Trophoblast cell (in vitro differentiated cells and primary cell): ENCODE measurements at regions not wholly inside any gene's neighbourhood (a gene's known extent, or its start where the extent isn't known, plus 50 kb on each side); places are given as distances from the start of the nearest gene placed in this dataset.

ENCODE experiments used
- DNase-seq, 2 donors: peaks; one replicate each; pipeline ENCODE4 v3.0.0-alpha.2; 2016
- H2AFZ ChIP-seq: 2 replicates; pipeline ENCODE4 v1.6.1; 2013; ENCODE audit warnings: low read length, moderate library complexity, mild to moderate bottlenecking; ENCODE audit not compliant: insufficient read depth, poor library complexity
- H2AK5ac ChIP-seq: 2 replicates; pipeline ENCODE4 v1.6.1; 2013; ENCODE audit warnings: mild to moderate bottlenecking, low read length
- H2BK120ac ChIP-seq: 2 replicates; pipeline ENCODE4 v1.6.1; 2013; ENCODE audit warnings: low read length, mild to moderate bottlenecking, moderate library complexity; ENCODE audit not compliant: insufficient read depth, poor library complexity
- H2BK12ac ChIP-seq: 2 replicates; pipeline ENCODE4 v1.6.1; 2013; ENCODE audit warnings: mild to moderate bottlenecking, low read length, moderate library complexity
- H2BK5ac ChIP-seq: 2 replicates; pipeline ENCODE4 v1.6.1; 2013; ENCODE audit warnings: low read length, low read depth, moderate library complexity, mild to moderate bottlenecking; ENCODE audit not compliant: poor library complexity
- H3K14ac ChIP-seq: 2 replicates; pipeline ENCODE4 v1.6.1; 2013; ENCODE audit warnings: mild to moderate bottlenecking, low read length
- H3K18ac ChIP-seq: 2 replicates; pipeline ENCODE4 v1.6.1; 2013; ENCODE audit warnings: mild to moderate bottlenecking, low read length
- H3K23ac ChIP-seq: 2 replicates; pipeline ENCODE4 v1.6.1; 2013; ENCODE audit warnings: low read length
- H3K27ac ChIP-seq: 2 replicates; pipeline ENCODE4 v1.5.1; 2013; ENCODE audit warnings: low read depth, mild to moderate bottlenecking, inconsistent platforms, low read length, moderate library complexity
- H3K27me3 ChIP-seq: 2 replicates; pipeline ENCODE4 v1.6.1; 2013; ENCODE audit warnings: inconsistent platforms, mild to moderate bottlenecking, low read length, moderate library complexity; ENCODE audit not compliant: insufficient read depth
- H3K36me3 ChIP-seq, 2 experiments: 1 replicate in 1 of 2; 2 replicates in 1 of 2; pipeline ENCODE4 v1.6.1; 2013; ENCODE audit warnings: low read length in 2 of 2, mild to moderate bottlenecking in 2 of 2, moderate library complexity in 1 of 2; ENCODE audit not compliant: insufficient read depth in 2 of 2, control insufficient read depth in 1 of 2
- H3K4ac ChIP-seq: 2 replicates; pipeline ENCODE4 v1.6.1; 2013; ENCODE audit warnings: low read depth, mild to moderate bottlenecking, low read length, moderate library complexity
- H3K4me1 ChIP-seq, 2 experiments: 1 replicate in 1 of 2; 2 replicates in 1 of 2; pipeline ENCODE4 v1.6.1; 2013; ENCODE audit warnings: low read length in 2 of 2, mild to moderate bottlenecking in 2 of 2, moderate library complexity in 1 of 2; ENCODE audit not compliant: insufficient read depth in 2 of 2, control insufficient read depth in 1 of 2
- H3K4me2 ChIP-seq: 2 replicates; pipeline ENCODE4 v1.6.1; 2013; ENCODE audit warnings: inconsistent platforms, mild to moderate bottlenecking, low read length, moderate library complexity
- H3K4me3 ChIP-seq: 2 replicates; pipeline ENCODE4 v1.5.1; 2013; ENCODE audit warnings: mild to moderate bottlenecking, low read depth, low read length, inconsistent platforms
- H3K79me1 ChIP-seq: one replicate; pipeline ENCODE4 v1.6.1; 2013; ENCODE audit warnings: low read length
- H3K79me2 ChIP-seq: 2 replicates; pipeline ENCODE4 v1.6.1; 2013; ENCODE audit warnings: low read length, mild to moderate bottlenecking; ENCODE audit not compliant: control insufficient read depth, insufficient read depth, poor library complexity
- H3K9ac ChIP-seq: 2 replicates; pipeline ENCODE4 v1.6.1; 2013; ENCODE audit warnings: mild to moderate bottlenecking, low read length
- H3K9me3 ChIP-seq: 2 replicates; pipeline ENCODE4 v1.6.1; 2013; ENCODE audit warnings: low read depth, mild to moderate bottlenecking, control low read depth, inconsistent platforms, low read length; ENCODE audit not compliant: insufficient read depth
- H4K12ac ChIP-seq: 2 replicates; pipeline ENCODE4 v1.6.1; 2013; ENCODE audit warnings: low read depth, mild to moderate bottlenecking, low read length, moderate library complexity
- H4K8ac ChIP-seq: 2 replicates; pipeline ENCODE4 v1.6.1; 2013; ENCODE audit warnings: low read depth, mild to moderate bottlenecking, low read length, moderate library complexity
- H4K91ac ChIP-seq: one replicate; pipeline ENCODE4 v1.6.1; 2013; ENCODE audit warnings: low read depth, mild to moderate bottlenecking, low read length, moderate library complexity
- WGBS: extraction: QIAGEN DNeasy Blood & Tissue Kit; methylation state at CpG from one replicate; pipeline ENCODE4 v1.1.7; 2013; ENCODE audit warnings: missing lambda C conversion rate; ENCODE audit not compliant: insufficient read length, insufficient coverage; ENCODE audit errors: extremely low coverage; 5-methylcytosine and 5-hydroxymethylcytosine counted together

DNA sequence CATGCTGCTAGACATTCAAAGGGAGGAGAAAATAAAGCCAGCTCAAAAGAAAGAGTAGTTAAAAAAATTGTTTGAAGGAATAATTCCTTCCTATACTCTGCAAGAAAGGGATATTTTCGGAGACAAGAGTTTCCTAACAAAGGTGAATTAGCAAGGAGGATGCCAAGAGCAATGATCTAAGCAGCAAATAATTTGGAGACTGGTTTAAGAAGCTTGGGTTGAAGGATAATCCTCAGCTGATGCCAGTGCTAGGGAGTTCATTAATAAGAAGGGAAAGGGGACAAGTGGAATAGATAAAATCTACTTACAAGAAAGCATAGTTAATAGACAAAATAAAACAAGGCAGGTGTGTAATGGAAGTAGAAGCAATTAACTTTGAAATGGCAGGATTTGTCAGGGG is 372.3 kb downstream of the NDFIP2 start:
- H4K12ac ChIP-seq = no peak overlapping the region
- H3K4ac ChIP-seq = no peak overlapping the region
- H3K79me1 ChIP-seq = no peaks in the 10 kb centered on the region
- no peak overlapping the region for H3K18ac ChIP-seq
- H3K36me3 ChIP-seq = no peaks in the 10 kb centered on the region
- DNase-seq = no peak
- no peak overlapping the region for H4K8ac ChIP-seq
- no peak overlapping the region for H3K14ac ChIP-seq
- H3K9ac ChIP-seq = no peak overlapping the region
- H3K4me1 ChIP-seq = no peaks in the 10 kb centered on the region
- no peak overlapping the region for H2BK5ac ChIP-seq
- no peak overlapping the region for H2AK5ac ChIP-seq
- H2BK120ac ChIP-seq = no peak overlapping the region
- H2AFZ ChIP-seq = no peak overlapping the region
- no peak overlapping the region for H4K91ac ChIP-seq
- WGBS = no CpG with 5 or more reads among the region's 1 CpG
- H3K4me3 ChIP-seq = no peak overlapping the region
- no peaks in the 10 kb centered on the region for H3K9me3 ChIP-seq
- no peaks in the 10 kb centered on the region for H3K79me2 ChIP-seq
- no peak overlapping the region for H3K4me2 ChIP-seq
- H2BK12ac ChIP-seq = no peak overlapping the region
- H3K27ac ChIP-seq = no peak overlapping the region
- H3K23ac ChIP-seq = no peak overlapping the region
- no peaks in the 10 kb centered on the region for H3K27me3 ChIP-seq

DNA sequence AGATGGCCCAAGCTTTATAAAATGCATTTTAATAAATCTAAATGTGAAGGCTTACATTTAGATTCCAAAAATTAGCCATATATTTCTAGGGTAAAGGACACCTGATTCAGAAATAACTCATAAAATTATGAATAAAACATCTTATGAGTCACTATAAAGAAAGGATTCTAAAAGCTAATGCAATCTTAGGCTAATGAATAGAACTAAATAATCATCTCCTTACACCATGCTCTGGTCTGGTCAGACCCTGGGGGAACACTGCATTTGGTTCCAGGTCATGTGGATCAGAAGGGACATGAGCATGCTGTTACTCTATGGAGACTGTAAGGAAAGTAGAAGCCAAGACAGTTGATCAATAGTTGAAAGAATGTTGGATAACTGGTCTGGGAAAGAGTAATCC is 370.4 kb downstream of the NDFIP2 start:
- no peak overlapping the region for H3K18ac ChIP-seq
- no peak overlapping the region for H2AK5ac ChIP-seq
- no peak overlapping the region for H2BK12ac ChIP-seq
- H3K79me1 ChIP-seq = no peaks in the 10 kb centered on the region
- H3K36me3 ChIP-seq = no peaks in the 10 kb centered on the region
- no peak overlapping the region for H2AFZ ChIP-seq
- no peaks in the 10 kb centered on the region for H3K9me3 ChIP-seq
- no peak overlapping the region for H3K4me3 ChIP-seq
- no peak overlapping the region for H4K12ac ChIP-seq
- no peak overlapping the region for H4K91ac ChIP-seq
- H3K9ac ChIP-seq = no peak overlapping the region
- H3K23ac ChIP-seq = no peak overlapping the region
- H4K8ac ChIP-seq = no peak overlapping the region
- H3K27ac ChIP-seq = no peak overlapping the region
- no peaks in the 10 kb centered on the region for H3K27me3 ChIP-seq
- no peak overlapping the region for H3K14ac ChIP-seq
- no peaks in the 10 kb centered on the region for H3K79me2 ChIP-seq
- H2BK5ac ChIP-seq = no peak overlapping the region
- no peak for DNase-seq
- H3K4ac ChIP-seq = no peak overlapping the region
- no peaks in the 10 kb centered on the region for H3K4me1 ChIP-seq
- H3K4me2 ChIP-seq = no peak overlapping the region
- H2BK120ac ChIP-seq = no peak overlapping the region

DNA sequence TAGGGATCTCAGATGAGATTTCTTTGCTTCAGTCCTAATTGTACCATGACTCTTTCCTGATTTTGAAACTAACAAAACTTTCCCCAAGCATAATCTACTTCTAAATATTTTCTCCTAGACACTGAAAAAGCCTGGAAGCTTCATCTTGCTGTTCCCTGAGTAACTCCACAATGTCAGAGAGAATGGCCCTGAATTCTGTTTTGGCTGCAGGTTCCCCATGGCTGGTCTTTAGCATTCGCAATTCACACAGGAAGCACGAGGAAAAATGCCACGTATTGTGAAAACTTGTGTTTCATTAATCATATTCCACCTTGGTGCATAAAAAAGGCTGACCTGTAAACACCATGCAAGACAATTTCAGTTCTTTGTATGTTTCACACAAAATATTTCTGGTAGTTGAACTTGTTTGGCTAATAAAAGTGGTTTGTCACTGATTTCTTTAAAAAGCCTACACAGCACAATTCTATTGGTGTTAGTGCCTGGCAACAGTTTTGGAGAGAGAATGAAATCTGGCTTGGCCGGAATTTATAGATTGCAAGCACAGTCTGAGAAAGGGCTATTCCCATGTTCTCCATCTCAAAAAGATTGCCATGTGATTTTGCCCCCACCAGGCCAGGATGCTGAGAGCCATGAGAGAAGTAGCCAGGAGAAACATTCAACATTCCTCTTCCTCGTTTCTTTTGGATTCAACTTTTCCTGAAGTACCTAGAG is 367.1 kb downstream of the NDFIP2 start:
- no peak overlapping the region for H3K9ac ChIP-seq
- no peaks in the 10 kb centered on the region for H3K9me3 ChIP-seq
- no peak overlapping the region for H4K91ac ChIP-seq
- H3K4me1 ChIP-seq = no peaks in the 10 kb centered on the region
- no peak overlapping the region for H2AK5ac ChIP-seq
- H3K4me3 ChIP-seq = no peak overlapping the region
- H4K8ac ChIP-seq = no peak overlapping the region
- H4K12ac ChIP-seq = no peak overlapping the region
- no peak overlapping the region for H3K4me2 ChIP-seq
- WGBS = no CpG with 5 or more reads among the region's 5 CpGs
- H2BK5ac ChIP-seq = no peak overlapping the region
- H3K79me2 ChIP-seq = no peaks in the 10 kb centered on the region
- H3K27me3 ChIP-seq = no peaks in the 10 kb centered on the region
- H2BK120ac ChIP-seq = no peak overlapping the region
- H3K18ac ChIP-seq = no peak overlapping the region
- H3K14ac ChIP-seq = no peak overlapping the region
- H2BK12ac ChIP-seq = no peak overlapping the region
- H3K4ac ChIP-seq = no peak overlapping the region
- no peak for DNase-seq
- no peaks in the 10 kb centered on the region for H3K79me1 ChIP-seq
- H3K27ac ChIP-seq = no peak overlapping the region
- H3K23ac ChIP-seq = no peak overlapping the region
- H3K36me3 ChIP-seq = no peaks in the 10 kb centered on the region
- H2AFZ ChIP-seq = no peak overlapping the region

DNA sequence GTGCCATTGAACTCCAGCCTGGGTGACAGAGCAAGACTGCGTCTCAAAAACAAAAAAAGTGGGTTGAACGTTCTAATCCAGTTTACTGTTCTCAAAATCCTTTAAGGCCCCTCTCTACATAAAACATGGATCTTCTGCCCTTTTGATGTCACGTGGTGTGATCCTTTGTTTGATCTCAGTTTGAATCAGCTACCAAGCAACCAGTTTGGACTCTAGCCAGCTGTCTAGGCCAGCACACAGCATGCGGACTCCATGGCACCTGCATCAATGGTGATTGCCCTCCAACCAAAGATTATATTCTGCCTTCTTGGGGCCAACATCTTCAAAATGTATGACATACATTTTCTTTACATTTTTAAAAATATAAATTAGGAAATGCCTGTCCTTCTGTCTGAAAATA is 365.4 kb downstream of the NDFIP2 start:
- Histone ChIP-seq H4K12ac (no peak overlapping the region), H2AK5ac (no peak overlapping the region), H2BK120ac (no peak overlapping the region), H3K4me2 (no peak overlapping the region), H3K23ac (no peak overlapping the region), H3K9ac (no peak overlapping the region), H3K4ac (no peak overlapping the region), H3K79me2 (no peaks in the 10 kb centered on the region), H3K27me3 (no peaks in the 10 kb centered on the region), H4K8ac (no peak overlapping the region), H3K27ac (no peak overlapping the region), H4K91ac (no peak overlapping the region), H3K79me1 (no peaks in the 10 kb centered on the region), H3K4me1 (no peaks in the 10 kb centered on the region), H3K36me3 (no peaks in the 10 kb centered on the region), H3K9me3 (no peaks in the 10 kb centered on the region), H2AFZ (no peak overlapping the region), H2BK5ac (no peak overlapping the region), H3K18ac (no peak overlapping the region), H3K4me3 (no peak overlapping the region), H3K14ac (no peak overlapping the region), H2BK12ac (no peak overlapping the region)
- WGBS = no CpG with 5 or more reads among the region's 4 CpGs
- DNase-seq = no peak
